HG02571 (cell line): ENCODE measurements at regions not wholly inside any gene's neighbourhood (a gene's known extent, or its start where the extent isn't known, plus 50 kb on each side); places are given as distances from the start of the nearest gene placed in this dataset.
A peak's percentile ranks its signal among the peaks of the same experiment; 100 is the strongest.
"Not testable (repeated sequence)": the region's sequence is repeated elsewhere in the genome, so short reads cannot be mapped to it uniquely, and the experiment has no call there.

Source experiments
- ATAC-seq: cut with Tn5 transposase; IDR thresholded peaks from one replicate; pipeline ENCODE4 v1.9.1; 2021; ENCODE audit warnings: mild to moderate bottlenecking, moderate library complexity; ENCODE audit not compliant: unreplicated experiment

DNA sequence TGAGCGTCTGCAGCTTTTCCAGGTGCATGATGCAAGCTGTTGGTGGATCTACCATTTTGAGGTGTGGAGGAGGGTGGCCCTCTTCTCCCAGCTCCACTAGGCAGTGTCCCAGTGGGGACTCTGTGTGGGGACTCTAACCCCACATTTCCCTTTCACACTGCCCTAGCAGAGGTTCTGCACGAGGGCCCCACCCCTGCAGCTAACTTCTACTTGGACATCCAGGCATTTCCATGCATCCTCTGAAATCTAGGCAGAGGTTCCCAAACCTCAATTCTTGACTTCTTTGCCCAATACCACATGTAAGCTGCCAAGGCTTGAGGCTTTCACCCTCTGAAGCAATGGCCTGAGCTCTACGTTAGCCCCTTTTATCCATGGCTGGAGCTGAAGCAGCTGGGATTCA lies 61.4 kb upstream of the HGFAC start:
- not testable (repeated sequence) for ATAC-seq

DNA sequence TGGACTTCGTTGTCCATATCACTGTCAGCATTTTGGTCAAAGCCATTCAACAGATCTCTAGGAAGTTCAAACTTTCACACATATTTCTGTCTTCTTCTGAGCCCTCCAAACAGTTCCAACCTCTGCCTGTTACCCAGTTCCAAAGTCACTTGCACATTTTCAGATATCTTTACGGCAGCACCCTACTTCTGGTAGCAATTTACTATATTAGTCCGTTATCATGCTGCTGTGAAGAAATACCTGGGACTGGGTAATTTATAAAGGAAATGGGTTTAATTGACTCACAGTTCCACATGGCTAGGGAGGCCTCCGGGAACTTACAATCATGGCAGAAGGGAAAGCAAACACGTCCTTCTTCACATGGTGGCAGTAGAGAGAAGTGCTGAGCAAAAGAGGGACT lies 60.6 kb upstream of the HGFAC start:
- not testable (repeated sequence) for ATAC-seq

DNA sequence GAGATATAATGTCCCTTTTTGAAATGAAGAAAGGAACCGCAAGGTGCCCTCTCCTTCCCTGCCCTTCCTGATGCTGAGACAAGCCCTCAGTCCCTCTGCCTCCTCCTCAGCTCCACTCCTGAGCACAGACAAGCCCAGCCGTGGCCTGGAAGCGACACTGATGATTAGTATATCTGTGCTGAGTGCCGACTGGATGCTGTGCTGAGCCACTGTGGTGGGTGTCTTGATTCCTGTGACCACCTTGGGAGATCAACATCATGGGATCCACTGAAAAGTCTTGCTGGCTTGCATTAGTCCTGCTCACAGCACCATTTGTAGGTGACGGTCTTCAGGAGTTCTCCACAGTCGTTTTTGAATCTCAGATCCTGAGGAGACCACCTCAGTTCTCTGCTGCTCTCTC lies 59.5 kb upstream of the HGFAC start:
- ATAC-seq = no peak

GRCh38 chr4:3384391-3384770 lies 57.4 kb upstream of the HGFAC start:
- ATAC-seq = no peak

- ATAC-seq = no peak
These were observed 56.7 kb upstream of the HGFAC start for GRCh38 chr4:3384771-3385710.

- no peak for ATAC-seq
These were observed 55.9 kb upstream of the HGFAC start for GRCh38 chr4:3385711-3386420.

- no peak for ATAC-seq
These were observed 55.2 kb upstream of the HGFAC start for GRCh38 chr4:3386526-3386925.

- ATAC-seq = peak; percentile 44
These were observed 54.4 kb upstream of the HGFAC start for GRCh38 chr4:3387154-3387942.

- ATAC-seq = peak; percentile 33
These were observed 53.8 kb upstream of the HGFAC start for GRCh38 chr4:3387943-3388361.

GRCh38 chr4:3388471-3389232 lies 53.1 kb upstream of the HGFAC start:
- peak; percentile 52 for ATAC-seq

GRCh38 chr4:3389233-3390215 lies 52.2 kb upstream of the HGFAC start:
- ATAC-seq = no peak

- ATAC-seq = no peak
These were observed 51.4 kb upstream of the HGFAC start for GRCh38 chr4:3390288-3390811.

DNA sequence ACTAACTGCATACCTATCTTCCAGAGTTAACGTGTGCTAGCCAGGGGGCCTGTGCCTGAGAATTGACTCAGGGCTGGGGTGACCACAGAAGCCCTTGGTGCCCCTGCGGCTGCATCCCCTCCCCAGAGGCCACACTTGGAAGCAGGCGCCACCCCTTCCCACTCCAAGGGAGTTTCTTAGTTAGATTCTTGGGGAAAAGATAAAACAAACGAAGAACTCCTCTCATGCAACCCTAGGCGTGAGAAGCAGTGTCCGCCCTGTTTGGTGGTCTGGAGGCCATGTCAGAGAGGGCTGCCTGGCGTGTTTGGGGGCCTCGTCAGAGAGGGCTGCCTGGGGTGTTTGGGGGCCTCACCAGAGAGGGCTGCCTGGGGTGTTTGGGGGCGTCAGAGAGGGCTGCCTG lies 50.3 kb upstream of the HGFAC start:
- ATAC-seq = no peak
